Left colon (tissue), 2 donors: ENCODE measurements at regions not wholly inside any gene's neighbourhood (a gene's known extent, or its start where the extent isn't known, plus 50 kb on each side); places are given as distances from the start of the nearest gene placed in this dataset.

Experiments used
- ATAC-seq: fragments of 200-7000 bp; cut with Tn5 transposase; one replicate; pipeline ENCODE4 v1.9.1; 2020; ENCODE audit warnings: mild to moderate bottlenecking, moderate library complexity
- DNase-seq, 2 donors: peaks; one replicate each; pipeline ENCODE4 v3.0.0-alpha.2; 2020
- intact Hi-C, 2 donors: fragments of 100-400 bp; cut with DNase I in 1 of 2; cut with micrococcal nuclease in 1 of 2; formaldehyde crosslinking; loops; one replicate each; pipeline versions ENCODE4 v1.11.2 to v1.14.0; 2022; cut with DNase I, micrococcal nuclease
- donor health status: DM: no; HTN: no; CAD: no.
- donor health status: DM: yes; HTN: yes; CAD: no.

DNA sequence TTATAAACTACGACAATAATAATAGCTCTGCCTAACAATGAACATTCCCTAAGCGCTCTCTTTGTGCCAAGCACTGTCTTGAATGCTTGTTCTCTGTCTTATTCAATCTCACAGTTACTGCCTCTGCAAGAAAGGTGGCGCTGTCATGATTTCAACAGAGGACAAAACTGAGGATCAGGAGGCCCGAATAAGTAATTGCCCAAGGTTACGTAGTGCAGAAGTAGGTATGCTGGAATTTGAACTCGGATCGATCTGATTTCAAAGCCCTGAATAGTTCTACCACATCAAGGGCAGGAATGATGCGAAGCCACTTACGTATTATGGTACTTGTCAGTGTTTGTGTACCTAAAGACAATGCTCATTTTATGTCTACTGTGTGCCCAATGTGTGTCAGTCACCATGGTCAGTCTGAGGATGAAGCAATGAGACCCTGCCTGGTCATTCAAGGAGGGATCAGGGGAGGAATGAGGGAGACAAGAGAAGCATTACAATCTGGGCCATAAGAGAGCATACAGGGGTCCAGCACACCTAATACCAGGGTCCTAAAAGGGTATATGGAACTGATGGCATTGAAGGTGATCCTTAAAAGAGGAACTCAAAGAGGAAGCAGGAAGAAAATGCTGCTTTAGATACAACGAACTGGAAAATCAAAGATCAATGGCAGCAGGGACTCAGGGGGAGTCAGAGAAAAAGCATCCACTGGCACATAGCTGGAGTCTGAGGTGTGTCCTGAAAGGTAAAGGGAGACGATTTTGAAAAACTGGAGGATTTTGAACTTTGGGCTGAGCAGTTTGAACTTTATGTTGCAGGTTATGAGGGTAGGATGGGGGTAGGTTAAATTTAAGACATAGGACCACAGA is 389.2 kb downstream of the PLPP3 start:
- intact Hi-C loops: no loop called here
- DNase-seq (no peak), ATAC-seq (no peak)

- ATAC-seq (no peak), DNase-seq (no peak)
- intact Hi-C loops: no loop called here
Observed at GRCh38 chr1:56189454-56189853, 389.9 kb downstream of the PLPP3 start.

DNA sequence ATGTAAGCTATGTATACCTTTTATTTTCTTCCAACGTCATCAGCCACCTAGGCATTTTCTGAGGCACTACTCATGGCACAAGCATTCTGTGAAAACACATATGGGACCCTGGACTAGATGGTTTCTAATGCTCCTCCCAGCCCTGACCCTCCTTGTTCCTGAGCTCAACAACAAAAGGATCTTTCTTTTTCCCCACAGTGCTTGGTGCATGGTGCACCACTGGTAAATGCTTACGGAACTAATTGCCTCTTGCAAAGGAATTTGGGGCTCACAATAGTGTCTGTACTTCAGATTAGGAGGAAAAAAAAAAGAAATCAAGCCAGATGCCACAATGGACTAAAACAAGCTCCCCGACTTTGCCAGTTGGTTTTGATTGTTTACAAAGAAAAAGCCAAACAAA is 390.5 kb downstream of the PLPP3 start:
- ATAC-seq (no peak), DNase-seq (no peak)
- intact Hi-C loops: no loop called here

GRCh38 chr1:56188221-56188620 is 391.1 kb downstream of the PLPP3 start:
- ATAC-seq (no peak), DNase-seq (no peak)
- intact Hi-C loops: no loop called here

- no peak for DNase-seq
- no peak for ATAC-seq
- intact Hi-C loops: no loop called here
Observed at GRCh38 chr1:56187405-56187804, 392.0 kb downstream of the PLPP3 start.

GRCh38 chr1:56185493-56185892 is 393.9 kb downstream of the PLPP3 start:
- DNase-seq (no peak), ATAC-seq (no peak)
- intact Hi-C loops: no loop called here

- intact Hi-C loops: no loop called here
- no peak for ATAC-seq
- DNase-seq: no peak
Observed at GRCh38 chr1:56183151-56183550, 396.2 kb downstream of the PLPP3 start.

GRCh38 chr1:56180520-56181190 is 398.7 kb downstream of the PLPP3 start:
- DNase-seq: no peak
- intact Hi-C loops: no loop called here

DNA sequence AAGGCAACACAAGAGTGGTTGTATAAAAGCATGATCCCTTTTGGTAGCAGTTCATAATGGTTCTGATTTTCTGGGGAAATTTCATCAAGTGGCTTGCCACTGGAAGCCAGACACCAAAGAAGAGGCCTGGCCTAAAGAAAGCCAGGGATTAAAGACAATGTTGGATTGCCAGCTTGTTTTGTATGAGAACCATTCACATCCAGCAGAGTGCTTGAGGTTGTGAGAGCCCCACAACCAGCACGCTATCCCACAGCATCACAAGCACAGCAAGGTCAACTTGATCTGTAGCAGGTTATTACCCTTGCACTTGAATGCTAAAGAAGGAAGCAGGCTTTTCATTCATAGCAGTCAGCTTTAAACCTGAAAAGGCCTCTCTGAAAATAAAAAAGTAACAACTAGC is 399.8 kb downstream of the PLPP3 start:
- no peak for DNase-seq
- ATAC-seq: no peak
- intact Hi-C loops: no loop called here

More at GRCh38 chr1:56180520-56181190, 398.7 kb downstream of the PLPP3 start:
- peak; percentile 40 for ATAC-seq

DNA sequence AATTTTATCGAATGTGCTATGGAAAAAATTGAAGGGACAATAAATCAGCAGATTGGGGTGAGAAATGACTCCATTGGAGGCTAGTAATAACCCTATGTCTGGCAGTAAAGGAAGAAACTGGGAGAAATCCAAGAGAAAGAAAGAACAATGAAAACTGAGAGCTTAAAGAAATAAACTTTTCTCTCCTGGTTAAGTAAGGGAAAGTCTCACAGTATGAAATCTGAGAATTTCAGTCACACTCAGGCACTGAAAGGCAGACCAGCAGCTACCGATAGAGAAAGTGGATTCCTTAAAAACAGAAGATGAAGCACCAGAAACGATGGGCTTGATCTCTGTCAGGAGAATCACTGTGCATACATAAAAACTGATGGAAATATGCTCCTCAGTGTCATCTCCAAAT is 404.2 kb downstream of the PLPP3 start:
- intact Hi-C loops: no loop called here
- ATAC-seq (no peak), DNase-seq (no peak)

DNA sequence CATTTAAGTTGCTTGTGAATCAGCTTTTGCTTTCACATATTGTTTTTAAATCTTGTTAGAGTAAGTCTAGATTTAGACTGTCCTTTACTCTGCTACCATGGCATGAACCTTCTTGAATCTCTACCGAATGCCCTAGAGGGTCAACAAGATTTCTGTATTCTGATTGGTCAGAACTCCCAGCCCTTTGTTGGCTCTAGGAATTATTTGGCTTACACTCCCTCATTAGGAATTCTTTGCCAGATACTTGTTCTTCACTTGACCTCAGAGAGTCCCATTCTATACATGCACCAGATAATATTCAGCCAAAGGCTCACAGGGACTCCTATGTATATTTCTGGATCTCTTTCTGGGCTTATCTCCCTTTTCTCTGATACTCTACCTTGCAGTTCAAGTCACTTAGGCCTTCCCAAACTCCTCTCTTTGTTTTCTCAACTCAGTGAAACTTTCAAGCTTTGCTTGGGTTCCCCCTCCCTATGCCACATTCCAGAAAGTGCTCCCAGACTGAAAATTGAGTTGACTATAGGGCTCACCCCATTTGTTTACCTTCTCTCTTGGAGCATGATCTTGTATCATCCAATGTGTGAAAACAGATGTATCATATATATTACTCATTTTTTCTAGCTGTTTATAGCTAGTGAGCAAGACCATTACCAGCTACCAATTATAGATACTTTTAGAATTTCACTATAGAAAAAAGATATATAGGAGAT is 405.0 kb downstream of the PLPP3 start:
- intact Hi-C loops: no loop called here
- DNase-seq: no peak
- no peak for ATAC-seq

DNA sequence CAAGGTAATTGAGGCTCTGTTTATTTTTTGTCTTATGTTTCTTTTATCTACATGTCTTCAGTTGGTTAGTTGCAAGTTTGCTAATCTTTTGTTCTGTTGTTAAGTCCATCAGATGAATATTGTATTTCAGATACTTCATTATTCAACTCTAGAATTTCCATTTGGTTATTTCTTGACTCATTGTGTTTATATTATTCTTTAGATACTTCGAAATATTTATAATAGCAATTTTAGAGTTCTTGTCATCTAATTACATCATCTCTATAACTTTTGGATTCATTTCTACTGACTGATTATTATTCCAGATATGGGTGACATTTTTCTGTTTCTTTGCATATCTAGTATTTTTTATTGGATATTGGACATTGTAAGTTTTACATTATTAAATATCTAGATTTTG is 405.6 kb downstream of the PLPP3 start:
- intact Hi-C loops: no loop called here
- DNase-seq (no peak), ATAC-seq (no peak)

DNA sequence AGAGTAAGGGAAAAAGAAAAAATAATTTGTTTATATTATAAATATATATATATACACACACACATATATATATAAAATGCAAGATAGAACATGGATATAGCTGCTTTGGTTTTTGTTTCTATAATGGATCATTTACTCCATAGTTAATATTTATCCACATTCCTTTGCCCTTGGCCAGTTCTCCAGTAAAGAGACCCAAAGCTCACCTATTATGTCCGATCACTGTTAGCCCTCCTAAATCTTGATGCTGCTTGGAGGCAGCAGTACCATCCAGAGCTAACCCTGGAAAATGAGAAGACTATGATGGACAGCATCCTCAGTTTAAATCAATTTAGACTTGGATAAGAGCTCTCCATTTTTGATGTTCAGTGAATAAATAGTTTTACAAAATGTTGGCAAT is 407.7 kb downstream of the PLPP3 start:
- ATAC-seq (no peak), DNase-seq (no peak)
- intact Hi-C loops: no loop called here

GRCh38 chr1:56170784-56171320 is 408.5 kb downstream of the PLPP3 start:
- no peak for ATAC-seq
- DNase-seq: no peak
- intact Hi-C loops: no loop called here

- ATAC-seq (no peak), DNase-seq (no peak)
- intact Hi-C loops: no loop called here
Observed at GRCh38 chr1:56169856-56170255, 409.5 kb downstream of the PLPP3 start.

DNA sequence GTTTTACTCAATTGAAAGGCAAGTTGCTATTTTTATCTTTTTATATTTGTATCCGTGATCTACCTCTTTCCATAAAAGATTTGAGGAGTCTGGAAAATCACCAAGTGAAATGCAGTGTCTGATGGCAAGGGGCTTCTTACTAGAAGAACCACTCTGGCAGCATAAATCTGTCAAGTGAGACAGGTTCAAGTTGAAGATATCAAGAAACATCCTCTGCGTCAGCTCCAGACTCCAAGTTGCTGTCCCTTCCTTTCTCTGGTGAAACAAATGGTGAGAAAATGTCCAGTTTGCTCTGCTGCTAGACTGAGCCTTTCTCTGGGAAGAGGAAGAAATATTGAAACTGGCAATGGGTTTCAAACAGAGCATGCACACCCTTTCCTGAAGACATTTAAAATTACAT is 411.2 kb downstream of the PLPP3 start:
- no peak for ATAC-seq
- intact Hi-C loops: no loop called here

GRCh38 chr1:56167596-56167995 is 411.8 kb downstream of the PLPP3 start:
- intact Hi-C loops: no loop called here
- DNase-seq (no peak), ATAC-seq (no peak)

More for the DNA sequence above, 411.2 kb downstream of the PLPP3 start:
- no peak for DNase-seq

GRCh38 chr1:56160773-56161315 is 418.5 kb downstream of the PLPP3 start:
- intact Hi-C loops: no loop called here
- ATAC-seq (no peak), DNase-seq (no peak)
